Rectal smooth muscle tissue (tissue), 1 donor: ENCODE measurements at regions not wholly inside any gene's neighbourhood (a gene's known extent, or its start where the extent isn't known, plus 50 kb on each side); places are given as distances from the start of the nearest gene placed in this dataset.

Experiments
- H3K27ac ChIP-seq: one replicate; pipeline ENCODE4 v1.7.0; 2013; ENCODE audit warnings: low read depth, low read length, inconsistent platforms
- H3K27me3 ChIP-seq: one replicate; pipeline ENCODE4 v1.7.0; 2013; ENCODE audit warnings: low read length; ENCODE audit not compliant: control insufficient read depth, insufficient read depth
- H3K36me3 ChIP-seq: one replicate; pipeline ENCODE4 v1.7.0; 2013; ENCODE audit warnings: low read length; ENCODE audit not compliant: control insufficient read depth, insufficient read depth
- H3K4me1 ChIP-seq: one replicate; pipeline ENCODE4 v1.7.0; 2013; ENCODE audit warnings: low read length; ENCODE audit not compliant: control insufficient read depth, insufficient read depth
- H3K4me3 ChIP-seq: one replicate; pipeline ENCODE4 v1.7.0; 2013; ENCODE audit warnings: low read length
- H3K9ac ChIP-seq: one replicate; pipeline ENCODE4 v1.7.0; 2013; ENCODE audit warnings: low read length

DNA sequence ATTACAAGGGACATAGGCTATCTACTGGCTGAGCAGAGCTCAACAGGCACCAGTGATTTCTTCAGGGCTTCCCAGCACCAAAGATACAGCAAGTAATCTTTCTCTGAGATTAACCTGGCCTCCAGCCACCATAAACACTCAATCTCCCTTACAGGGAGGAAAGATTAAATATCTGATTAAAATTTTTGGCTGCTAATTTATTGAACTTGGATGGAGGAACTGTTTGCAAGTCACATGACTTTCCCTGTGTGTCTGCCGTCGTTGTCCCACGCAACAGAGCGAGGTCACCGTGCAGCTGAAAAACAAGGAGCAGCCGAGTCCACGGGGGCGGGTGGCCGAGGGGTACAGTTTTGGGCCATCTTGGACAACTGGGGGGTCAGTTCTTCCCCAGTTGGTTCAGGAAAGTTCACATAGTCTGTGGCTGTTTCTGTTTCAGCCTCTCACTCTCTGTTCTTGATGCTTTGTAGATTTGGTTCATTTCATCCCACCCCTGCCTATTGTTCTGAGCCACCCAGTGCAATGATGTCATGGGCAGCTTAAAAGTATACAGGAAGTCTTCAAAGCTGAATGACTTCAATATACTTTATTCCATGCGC, 186.8 kb upstream of the CTAGE1 start:
- Histone ChIP-seq H3K27ac (no peak overlapping the region), H3K4me3 (no peak overlapping the region), H3K36me3 (no peaks in the 10 kb centered on the region), H3K4me1 (peaks cover 3% of the 10 kb centered on the region), H3K27me3 (no peaks in the 10 kb centered on the region), H3K9ac (no peak overlapping the region)

DNA sequence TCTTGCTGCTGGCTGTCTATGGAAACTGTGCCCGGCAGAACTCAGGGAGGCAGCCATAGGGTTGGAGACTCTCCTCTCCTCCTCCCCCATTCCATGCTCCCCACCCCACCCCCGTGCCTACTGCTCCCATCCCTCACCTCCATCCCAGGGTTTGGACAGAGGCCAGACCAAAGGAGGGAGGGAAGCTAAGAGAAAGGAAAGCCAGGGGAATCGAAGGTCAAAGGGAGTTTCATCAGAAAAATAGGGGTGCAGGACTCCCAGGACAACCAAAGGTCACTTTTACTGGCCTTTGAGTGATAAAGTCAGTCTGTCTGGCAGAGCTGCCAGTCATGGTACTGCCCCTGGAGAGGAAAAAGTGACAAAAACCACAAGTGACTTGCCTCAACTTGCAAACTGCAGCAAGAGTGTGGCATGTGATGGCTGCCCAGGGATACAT, 187.3 kb upstream of the CTAGE1 start:
- peaks cover 3% of the 10 kb centered on the region for H3K4me1 ChIP-seq
- no peak overlapping the region for H3K4me3 ChIP-seq
- H3K27ac ChIP-seq: no peak overlapping the region
- H3K27me3 ChIP-seq: no peaks in the 10 kb centered on the region
- no peaks in the 10 kb centered on the region for H3K36me3 ChIP-seq
- H3K9ac ChIP-seq: no peak overlapping the region

DNA sequence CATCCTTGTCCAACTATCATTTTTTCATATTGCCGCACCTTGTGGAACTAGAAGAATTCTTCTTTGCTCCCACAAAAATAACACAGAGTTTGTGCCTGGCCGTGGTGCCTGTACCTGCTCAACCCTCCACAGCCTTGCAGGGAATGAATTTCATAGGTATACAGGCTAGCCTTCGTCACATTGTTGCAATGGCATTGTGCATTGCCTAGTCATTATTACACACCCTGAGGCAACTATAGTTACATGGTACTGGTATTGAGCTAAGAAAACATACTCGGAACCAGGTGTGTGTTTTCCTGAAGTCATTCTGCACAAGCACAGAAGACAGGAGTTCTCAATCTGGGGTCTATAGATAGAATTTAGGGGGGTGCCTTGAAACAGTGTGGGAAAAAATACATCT, 188.0 kb upstream of the CTAGE1 start:
- no peak overlapping the region for H3K27ac ChIP-seq
- no peaks in the 10 kb centered on the region for H3K27me3 ChIP-seq
- peaks cover 3% of the 10 kb centered on the region for H3K4me1 ChIP-seq
- H3K4me3 ChIP-seq: no peak overlapping the region
- no peak overlapping the region for H3K9ac ChIP-seq
- no peaks in the 10 kb centered on the region for H3K36me3 ChIP-seq

DNA sequence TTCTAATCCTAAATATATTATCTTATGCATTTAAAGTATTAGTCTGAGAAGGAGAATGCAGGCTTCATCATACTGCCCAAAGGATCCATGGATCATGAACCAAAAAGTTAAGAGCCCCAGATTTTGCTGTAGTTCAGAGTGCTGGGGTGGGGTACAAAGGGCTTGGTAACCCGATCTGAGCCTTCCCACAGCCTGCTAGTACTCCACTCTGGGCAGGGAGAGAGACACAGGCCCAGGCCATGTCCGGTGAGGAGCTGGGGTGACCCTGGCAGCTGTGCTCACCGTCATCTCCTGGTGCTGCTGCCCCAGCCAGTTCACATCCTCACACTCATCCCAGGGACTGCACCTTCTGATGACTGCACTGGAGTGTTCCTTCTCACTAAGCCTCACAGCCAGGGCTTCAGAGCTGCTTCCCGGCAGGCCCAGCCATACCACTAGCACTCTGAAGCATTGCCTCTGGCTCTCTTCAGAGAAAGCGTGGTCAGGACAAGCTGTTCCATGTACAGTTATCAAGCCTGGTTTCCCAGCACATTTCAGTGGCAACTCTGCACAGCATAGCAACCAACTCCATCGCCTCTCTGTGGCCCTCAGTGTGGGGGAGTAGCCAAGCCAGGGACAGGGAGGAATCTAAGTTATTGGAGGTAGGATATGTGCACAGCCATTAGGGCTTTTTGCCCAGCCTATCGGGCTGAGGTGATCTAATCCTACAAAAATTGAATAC, 189.0 kb upstream of the CTAGE1 start:
- H3K36me3 ChIP-seq: no peaks in the 10 kb centered on the region
- no peak overlapping the region for H3K4me3 ChIP-seq
- H3K27ac ChIP-seq: no peak overlapping the region
- peaks cover 3% of the 10 kb centered on the region for H3K4me1 ChIP-seq
- no peak overlapping the region for H3K9ac ChIP-seq
- no peaks in the 10 kb centered on the region for H3K27me3 ChIP-seq

DNA sequence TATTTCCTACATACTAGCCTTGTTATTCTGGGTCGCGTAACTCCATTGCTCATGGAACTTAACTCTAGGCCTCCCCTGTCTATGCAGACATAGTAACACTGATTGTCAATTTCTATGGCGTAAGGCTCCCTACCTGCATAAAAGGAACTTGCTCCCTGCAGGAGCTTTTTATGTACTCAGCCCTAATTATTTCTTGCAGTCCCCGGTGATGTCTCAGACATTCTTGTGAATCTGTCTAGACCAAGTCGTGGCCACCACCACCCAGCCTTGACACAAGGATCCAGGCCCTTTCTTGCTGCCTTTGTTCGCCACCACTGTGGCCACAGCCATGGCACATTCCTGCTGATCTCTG, 189.5 kb upstream of the CTAGE1 start:
- Histone ChIP-seq H3K9ac (no peak overlapping the region), H3K36me3 (no peaks in the 10 kb centered on the region), H3K27ac (no peak overlapping the region), H3K4me1 (peaks cover 3% of the 10 kb centered on the region), H3K27me3 (no peaks in the 10 kb centered on the region), H3K4me3 (no peak overlapping the region)

DNA sequence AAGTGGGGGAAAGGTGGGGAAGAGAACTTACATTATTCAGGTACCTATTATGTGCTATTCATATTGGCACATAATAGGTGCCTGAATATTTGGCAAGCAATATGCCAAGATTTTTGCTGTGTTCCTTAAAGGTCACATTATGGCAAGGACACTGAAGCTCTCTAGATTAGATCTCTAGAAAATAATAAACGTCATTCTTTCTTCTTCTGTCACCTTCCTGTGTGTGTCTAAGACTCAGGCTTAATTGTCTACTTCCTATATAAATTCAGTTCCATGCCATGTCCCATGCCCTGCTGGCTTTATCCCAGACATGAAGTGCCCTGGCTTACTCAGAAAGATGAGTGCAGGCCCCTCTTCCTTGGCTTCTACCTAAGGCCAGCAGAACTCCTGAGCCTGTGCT, 191.1 kb upstream of the CTAGE1 start:
- no peaks in the 10 kb centered on the region for H3K36me3 ChIP-seq
- H3K9ac ChIP-seq: no peak overlapping the region
- H3K4me3 ChIP-seq: no peak overlapping the region
- peak overlapping the region; percentile 36 for H3K27ac ChIP-seq
- H3K4me1 ChIP-seq: peaks cover 3% of the 10 kb centered on the region
- H3K27me3 ChIP-seq: no peaks in the 10 kb centered on the region

DNA sequence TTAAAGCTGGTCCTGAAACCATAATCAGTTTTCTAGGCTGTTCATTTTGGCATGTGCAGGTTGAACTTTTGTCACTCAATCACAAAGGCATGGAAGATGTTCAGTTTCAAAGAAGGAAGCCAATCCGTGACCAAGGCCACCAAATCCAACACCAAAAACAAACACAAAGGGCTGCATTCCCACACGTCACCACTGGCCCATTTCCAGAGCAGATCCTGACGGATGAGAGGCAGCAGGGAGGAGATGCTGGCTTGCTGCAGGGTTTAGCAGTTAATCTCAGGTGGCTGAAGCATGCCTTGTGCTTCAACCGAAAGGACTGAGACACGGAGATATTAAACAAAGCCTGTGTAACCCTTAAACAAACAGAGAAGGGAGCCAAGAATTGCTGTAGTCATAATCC, 191.9 kb upstream of the CTAGE1 start:
- H3K36me3 ChIP-seq: no peaks in the 10 kb centered on the region
- no peak overlapping the region for H3K4me3 ChIP-seq
- no peak overlapping the region for H3K9ac ChIP-seq
- no peaks in the 10 kb centered on the region for H3K27me3 ChIP-seq
- H3K4me1 ChIP-seq: peaks cover 3% of the 10 kb centered on the region
- no peak overlapping the region for H3K27ac ChIP-seq

DNA sequence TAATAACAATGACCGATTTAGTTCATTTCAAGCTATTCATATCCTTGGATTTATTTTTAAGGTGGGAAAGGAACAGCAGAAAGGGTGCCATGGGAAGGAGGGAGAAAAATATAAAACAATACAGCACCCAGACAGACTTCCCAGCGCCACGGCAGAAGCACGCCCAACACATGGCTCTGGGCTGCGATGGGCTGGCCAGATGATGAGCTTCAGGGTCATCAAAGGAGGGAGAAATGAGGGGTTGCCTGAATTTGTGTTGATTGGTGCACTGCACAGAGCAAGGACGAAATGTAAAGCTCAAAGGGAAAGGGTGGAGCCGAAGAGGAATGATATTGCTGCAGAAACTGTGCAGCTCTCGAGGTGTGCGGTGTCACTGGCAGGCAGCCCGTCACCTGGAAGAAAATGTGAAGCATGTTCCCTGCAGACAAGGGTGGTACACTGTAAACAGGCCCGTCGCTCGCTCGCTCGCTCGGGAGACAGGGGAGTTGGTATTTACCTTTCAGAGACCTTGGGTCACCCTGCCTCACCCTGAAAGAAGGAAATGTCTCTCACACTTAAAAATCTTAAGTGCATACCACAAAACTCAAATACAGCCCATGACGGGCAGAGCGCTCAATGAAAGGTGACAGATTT, 195.5 kb upstream of the CTAGE1 start:
- H3K36me3 ChIP-seq: no peaks in the 10 kb centered on the region
- no peak overlapping the region for H3K9ac ChIP-seq
- no peaks in the 10 kb centered on the region for H3K27me3 ChIP-seq
- no peak overlapping the region for H3K27ac ChIP-seq
- H3K4me1 ChIP-seq: peaks cover 3% of the 10 kb centered on the region
- no peak overlapping the region for H3K4me3 ChIP-seq

DNA sequence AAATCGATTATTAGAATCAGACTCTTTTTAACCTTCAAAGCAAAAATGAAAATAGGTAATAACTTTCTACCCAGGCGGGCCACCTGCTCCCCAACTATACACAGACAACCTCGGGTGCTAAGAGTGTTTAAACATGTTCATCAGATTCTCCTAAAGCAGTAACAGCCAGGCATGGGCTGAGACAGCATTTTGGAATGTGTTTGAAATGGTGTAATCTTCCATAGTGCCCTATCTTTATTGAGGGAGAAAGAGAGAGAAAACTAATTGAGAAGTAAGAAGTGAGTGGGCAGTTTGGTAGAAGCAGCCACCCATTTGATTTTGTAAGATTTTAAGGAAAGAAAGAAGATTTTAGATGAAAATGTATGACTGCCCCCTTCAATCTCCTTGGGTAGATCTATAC, 196.1 kb upstream of the CTAGE1 start:
- Histone ChIP-seq H3K9ac (no peak overlapping the region), H3K36me3 (no peaks in the 10 kb centered on the region), H3K4me1 (peaks cover 3% of the 10 kb centered on the region), H3K27ac (no peak overlapping the region), H3K27me3 (no peaks in the 10 kb centered on the region), H3K4me3 (no peak overlapping the region)

DNA sequence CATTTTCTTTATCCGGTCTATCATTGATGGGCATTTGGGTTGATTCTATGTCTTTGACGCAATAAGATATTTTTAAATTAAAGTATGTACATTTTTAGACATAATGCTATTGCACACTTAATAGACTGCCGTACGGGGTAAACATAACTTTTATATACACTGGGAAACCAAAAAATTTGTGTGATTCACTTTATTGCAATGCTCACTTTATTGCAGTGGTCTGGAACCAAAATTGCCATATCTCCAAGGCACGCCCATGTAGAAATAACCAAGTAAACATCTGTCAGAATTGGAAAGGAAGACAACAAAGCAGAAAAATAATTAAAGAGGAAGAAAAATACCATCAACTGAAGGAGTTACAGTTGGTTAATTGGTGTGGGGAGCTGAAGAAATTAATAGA, 205.8 kb upstream of the CTAGE1 start:
- H3K27ac ChIP-seq: no peak overlapping the region
- no peak overlapping the region for H3K9ac ChIP-seq
- H3K27me3 ChIP-seq: no peaks in the 10 kb centered on the region
- no peak overlapping the region for H3K4me3 ChIP-seq
- H3K4me1 ChIP-seq: no peaks in the 10 kb centered on the region
- H3K36me3 ChIP-seq: no peaks in the 10 kb centered on the region

DNA sequence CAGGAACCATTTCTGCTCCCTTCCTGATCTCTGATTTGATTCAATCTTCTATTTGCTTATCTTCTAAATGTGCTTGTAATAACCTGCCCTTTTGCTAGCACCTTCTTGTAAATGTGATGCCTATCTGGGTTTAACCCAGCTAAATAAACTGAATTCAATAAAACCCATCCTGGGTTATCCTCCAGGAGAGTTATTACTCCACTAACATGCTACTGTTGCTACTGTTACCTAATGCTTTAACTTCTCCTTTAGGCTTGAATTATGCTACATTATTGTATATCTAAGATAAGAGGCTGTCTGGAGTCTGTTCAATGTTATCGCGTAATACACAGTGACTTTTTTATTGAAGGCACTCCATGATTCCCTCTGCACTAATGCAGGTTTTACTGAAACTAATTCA, 206.5 kb upstream of the CTAGE1 start:
- Histone ChIP-seq H3K4me1 (no peaks in the 10 kb centered on the region), H3K4me3 (no peak overlapping the region), H3K27ac (no peak overlapping the region), H3K36me3 (no peaks in the 10 kb centered on the region), H3K27me3 (no peaks in the 10 kb centered on the region), H3K9ac (no peak overlapping the region)

DNA sequence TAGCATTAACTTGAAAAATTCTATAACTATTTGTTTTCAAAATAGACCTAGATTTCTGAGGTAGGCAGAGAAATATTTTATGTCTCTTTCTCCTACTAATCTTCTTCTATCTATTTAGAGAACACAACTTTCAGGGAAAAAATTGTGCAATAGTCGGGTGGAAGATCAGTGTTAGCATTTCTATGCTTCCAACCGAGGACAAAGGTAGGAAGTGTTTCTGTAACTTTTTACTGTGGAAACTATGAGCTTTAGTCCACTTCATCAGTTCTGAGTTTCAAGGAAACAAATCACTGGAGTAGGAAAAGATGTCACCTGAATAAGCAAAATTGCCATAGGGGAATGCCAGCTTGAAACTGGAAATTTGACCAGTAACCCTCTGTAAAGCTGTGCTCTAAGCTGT, 207.7 kb upstream of the CTAGE1 start:
- Histone ChIP-seq H3K27me3 (no peaks in the 10 kb centered on the region), H3K4me3 (no peak overlapping the region), H3K9ac (no peak overlapping the region), H3K27ac (no peak overlapping the region), H3K36me3 (no peaks in the 10 kb centered on the region), H3K4me1 (no peaks in the 10 kb centered on the region)

DNA sequence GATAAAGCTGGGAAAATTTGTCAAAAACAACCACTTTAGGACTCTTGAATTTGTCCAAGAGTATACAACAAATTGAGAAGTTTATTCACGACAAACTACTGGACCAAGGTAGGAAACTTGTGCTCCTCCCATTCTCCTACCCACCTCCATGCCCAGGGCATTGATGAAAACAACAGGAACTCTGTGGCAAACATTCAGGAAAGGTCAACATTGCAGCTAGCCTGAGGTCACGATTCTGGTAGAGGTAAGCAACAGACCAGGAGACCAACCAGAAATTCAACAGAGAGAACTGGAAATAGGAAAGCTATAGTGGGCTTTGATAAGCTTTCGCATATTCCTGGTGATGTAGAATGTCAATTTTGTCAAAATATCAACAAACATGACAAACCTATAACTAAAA, 209.1 kb upstream of the CTAGE1 start:
- no peak overlapping the region for H3K4me3 ChIP-seq
- no peak overlapping the region for H3K9ac ChIP-seq
- no peaks in the 10 kb centered on the region for H3K36me3 ChIP-seq
- H3K27me3 ChIP-seq: no peaks in the 10 kb centered on the region
- H3K27ac ChIP-seq: no peak overlapping the region
- H3K4me1 ChIP-seq: no peaks in the 10 kb centered on the region
